SIG-M5 treated with dmso at 0.1 percent for 504 hours (cell line): ENCODE measurements at regions not wholly inside any gene's neighbourhood (a gene's known extent, or its start where the extent isn't known, plus 50 kb on each side); places are given as distances from the start of the nearest gene placed in this dataset.
A peak's percentile ranks its signal among the peaks of the same experiment; 100 is the strongest.

Source experiments
- DNase-seq: peaks from one replicate; lab custom pipeline; 2025; ENCODE audit not compliant: unreplicated experiment; lab: John Stamatoyannopoulos, UW

DNA sequence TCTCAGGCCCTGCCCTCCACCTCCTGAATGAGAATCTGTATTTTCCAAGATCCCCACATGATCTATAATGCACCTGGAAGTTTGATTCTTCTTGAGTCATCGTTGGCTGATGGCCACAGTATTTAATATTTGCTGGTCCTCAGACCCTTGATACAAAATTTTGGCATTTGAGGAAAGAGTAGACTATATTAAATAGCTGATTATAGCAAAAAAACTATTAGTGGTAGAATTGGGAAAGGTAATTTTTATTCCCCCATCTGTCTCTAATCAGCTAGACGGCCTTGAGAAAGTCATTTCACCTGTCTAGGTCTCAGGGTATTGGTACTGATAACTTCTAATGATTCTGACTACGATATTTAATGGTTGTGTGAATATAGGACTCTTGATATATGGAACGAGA is 176.8 kb downstream of the BMP2 start:
- no peak for DNase-seq

DNA sequence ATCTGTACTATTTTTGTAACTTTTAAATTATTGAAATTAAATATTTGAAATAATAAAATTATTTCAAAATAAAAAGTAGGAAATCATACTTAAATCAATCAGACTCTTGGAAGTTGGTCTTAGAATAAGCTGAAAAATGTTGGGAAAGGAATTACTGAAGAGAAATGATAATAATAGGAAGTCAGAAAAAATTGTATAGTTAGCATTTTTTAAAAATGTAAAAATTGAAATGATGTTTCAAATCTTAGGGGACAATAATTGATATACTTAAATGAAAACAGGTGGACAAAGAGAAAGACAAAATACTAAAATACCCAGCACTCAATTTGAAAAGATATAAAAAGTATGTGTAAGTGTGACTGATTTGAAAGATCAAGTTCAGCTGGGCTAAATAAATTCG is 186.1 kb downstream of the BMP2 start:
- no peak for DNase-seq

GRCh38 chr20:6954219-6954618 is 186.7 kb downstream of the BMP2 start:
- no peak for DNase-seq

GRCh38 chr20:6956056-6956455 is 188.6 kb downstream of the BMP2 start:
- peak; percentile 86 for DNase-seq

- DNase-seq: no peak
These were observed 189.1 kb downstream of the BMP2 start for GRCh38 chr20:6956574-6956973.

DNA sequence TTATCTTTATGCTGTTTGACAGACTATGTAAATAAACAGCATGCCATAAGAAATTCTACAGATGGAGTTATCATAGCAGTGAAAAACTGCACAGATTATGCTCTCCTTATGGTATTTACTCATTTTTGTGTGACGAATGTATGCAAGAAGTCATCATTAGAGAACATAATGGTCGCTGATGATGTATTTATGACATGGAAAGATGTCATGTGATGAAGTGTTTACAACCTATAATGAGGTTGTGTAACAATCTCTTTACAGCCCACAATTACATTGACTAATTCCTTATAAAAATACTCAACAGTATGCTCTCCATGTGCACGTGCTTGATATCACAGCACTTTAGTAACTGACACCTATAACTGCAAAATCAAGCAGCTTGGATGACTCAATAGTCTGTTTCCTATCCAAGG is 192.4 kb downstream of the BMP2 start:
- DNase-seq: no peak

DNA sequence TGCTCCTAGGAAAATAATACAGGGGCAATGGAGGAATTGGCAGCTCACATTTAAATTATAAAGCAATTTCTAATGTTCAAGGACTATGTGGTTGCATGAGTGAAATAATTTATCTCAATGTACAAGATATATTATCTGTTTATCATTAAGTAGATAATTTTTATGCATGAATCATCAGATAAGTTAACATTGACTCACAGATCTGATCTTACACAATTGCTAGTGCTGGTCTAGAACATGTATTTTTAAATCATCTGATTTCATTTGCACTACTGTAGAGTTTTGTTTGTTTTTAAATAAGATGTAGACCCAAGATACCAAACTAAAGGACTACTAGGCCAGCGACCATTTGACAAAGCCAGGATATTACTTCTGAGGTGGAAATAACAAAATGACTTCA is 199.2 kb downstream of the BMP2 start:
- DNase-seq: no peak

DNA sequence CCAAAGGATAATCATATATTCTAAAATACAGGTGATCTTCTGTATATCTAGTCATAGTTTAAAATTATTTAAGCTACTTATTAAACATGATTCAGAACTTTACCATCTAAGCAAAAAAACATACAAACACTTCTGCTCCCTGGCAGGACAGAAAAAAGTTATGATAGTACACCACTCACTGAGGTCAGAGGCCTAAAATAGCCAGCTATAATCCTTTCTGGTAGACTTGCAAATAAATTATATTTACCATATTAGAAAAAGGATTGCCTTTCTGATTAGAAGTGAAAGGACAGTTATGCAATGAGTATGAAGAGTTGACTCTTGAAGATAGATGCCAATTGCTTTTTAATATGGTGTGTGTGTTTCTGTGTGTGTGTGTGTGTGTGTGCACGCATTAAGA is 207.4 kb downstream of the BMP2 start:
- DNase-seq: no peak

GRCh38 chr20:6975311-6975710 is 207.8 kb downstream of the BMP2 start:
- no peak for DNase-seq

DNA sequence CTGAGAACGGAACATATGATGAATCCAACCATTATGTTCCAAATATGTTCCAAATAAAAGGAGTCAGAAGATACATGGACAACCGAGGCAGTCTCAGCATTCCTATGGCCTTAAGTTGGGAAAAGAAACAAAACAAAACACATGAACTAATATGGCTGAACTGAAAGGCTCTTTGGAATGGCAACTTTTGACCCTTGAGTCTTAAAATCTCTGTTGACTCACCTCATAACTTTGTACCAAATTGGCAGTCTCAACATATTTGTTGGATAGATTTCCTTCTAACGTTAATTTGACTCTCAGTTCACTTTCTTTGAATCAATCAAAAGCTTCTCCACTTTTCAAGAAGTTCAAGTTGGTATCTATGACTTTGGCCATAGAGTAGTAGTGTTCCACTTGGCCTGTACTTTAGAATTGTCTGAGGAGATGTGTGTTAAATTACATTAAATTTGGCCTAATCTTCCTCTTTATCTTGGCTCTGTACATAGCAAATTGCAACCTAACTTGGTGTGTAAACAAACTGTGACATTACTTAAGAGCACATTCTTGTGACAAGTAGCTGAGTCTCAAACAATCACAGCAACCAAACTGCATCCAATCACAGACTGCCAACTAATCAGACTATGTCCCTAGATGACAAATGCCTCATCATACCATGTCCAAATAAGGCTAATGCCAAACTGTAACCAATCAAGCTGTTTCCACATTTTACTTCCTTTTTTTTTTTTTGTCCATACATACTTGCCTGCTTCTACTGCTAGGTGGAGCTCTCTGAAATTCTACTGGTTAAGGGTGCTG is 208.8 kb downstream of the BMP2 start:
- DNase-seq: peak; percentile 16

GRCh38 chr20:6979621-6980020 is 212.1 kb downstream of the BMP2 start:
- DNase-seq: no peak

GRCh38 chr20:6993011-6993410 is 225.5 kb downstream of the BMP2 start:
- DNase-seq: no peak

DNA sequence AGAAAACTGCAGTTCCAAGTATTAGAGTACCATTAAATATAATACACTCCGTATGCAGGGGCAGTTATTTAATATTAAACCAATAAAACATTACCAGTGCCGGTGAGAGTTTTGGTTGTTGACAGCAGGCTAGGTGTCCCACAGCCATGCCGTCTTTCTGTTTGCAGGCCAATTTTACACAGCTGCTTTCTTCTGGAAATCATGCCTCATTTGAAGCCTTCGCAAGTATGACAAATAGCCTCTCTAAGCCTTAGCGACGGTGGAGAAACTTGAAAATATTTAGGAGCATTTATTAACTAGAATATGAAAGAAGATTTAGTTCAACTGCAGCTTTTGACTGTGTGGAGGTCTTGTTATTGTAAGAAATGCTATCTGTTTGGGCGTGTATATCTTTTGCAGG is 226.0 kb downstream of the BMP2 start:
- no peak for DNase-seq

- no peak for DNase-seq
These were observed 227.0 kb downstream of the BMP2 start for GRCh38 chr20:6994452-6994851.

DNA sequence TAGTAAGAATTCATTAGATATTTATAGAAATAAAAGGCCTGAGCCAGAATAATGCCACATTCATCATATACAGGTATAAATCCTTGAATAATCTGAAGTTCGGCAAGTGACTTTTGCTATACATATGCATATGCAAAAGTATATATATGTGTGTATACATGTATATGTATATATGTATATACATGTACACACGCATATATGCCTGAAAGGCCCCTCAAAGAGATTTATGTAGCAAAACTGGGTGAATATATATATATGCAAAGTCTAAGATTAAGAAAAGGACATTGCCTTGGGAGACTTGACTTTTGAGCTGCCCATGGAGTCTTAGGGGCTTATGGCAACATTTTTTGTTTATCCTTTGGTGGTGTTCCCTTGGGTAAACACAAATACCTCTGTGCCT is 231.4 kb downstream of the BMP2 start:
- no peak for DNase-seq

DNA sequence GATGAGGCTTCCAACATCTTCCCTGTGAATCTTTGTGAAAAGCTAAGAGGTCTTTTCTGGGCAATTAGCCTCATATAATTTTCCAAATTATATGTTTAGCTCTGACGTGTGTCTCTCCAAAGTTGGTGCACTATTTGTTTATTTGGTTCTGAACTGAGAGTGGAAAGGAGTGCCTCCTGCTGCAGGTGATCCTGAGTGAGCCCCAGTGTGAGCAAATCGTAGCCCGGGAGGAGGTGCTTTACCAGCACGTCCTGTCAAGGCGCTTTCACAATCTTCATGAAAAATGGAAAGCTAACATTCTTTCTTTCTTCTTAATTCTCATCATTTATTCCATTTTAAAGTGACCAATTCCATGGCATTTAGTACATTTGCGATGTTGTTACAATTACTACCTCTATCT is 231.9 kb downstream of the BMP2 start:
- DNase-seq: no peak

GRCh38 chr20:7003598-7003997 is 236.1 kb downstream of the BMP2 start:
- no peak for DNase-seq

DNA sequence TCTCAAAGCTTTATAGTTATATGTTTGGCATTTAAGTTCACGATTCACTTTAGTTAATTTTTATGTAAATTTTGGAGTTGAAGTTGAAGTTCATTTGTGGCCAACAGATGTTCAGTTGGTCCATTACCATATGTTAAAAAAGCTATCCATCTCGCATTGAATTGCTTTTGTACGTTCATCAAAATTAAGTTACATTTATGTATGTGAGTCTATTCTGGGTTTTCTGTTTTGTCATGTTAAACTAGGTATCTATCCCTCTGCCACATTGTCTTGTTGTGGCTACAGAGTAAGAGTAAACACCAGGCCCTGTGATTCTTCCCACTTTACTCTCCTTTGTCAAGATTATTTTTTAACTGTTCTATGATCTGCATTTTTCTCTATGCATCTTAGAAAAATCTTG is 237.3 kb downstream of the BMP2 start:
- no peak for DNase-seq

GRCh38 chr20:7010527-7010926 is 243.0 kb downstream of the BMP2 start:
- DNase-seq: no peak

GRCh38 chr20:7015257-7015656 is 247.8 kb downstream of the BMP2 start:
- DNase-seq: no peak

GRCh38 chr20:7022597-7022996 is 255.1 kb downstream of the BMP2 start:
- DNase-seq: no peak

DNA sequence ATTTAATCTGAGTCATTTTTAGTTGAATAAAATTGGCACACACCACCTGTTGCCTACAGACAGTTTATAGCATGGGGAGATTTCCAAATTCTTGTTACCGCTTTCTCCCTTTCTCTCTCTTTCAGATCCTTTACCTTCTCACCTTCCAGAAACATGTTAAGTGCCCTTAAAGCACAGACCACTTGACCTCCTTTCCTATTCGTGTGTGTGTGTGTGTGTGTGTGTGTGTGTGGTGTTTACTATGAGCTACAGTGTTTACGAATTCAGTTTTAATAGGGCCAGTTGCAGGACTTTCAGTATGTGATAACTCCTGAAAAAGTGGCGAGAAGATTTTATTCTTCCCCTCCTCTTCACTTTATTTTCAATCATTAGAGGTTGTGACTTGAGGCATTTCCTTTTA is 258.1 kb downstream of the BMP2 start:
- no peak for DNase-seq

DNA sequence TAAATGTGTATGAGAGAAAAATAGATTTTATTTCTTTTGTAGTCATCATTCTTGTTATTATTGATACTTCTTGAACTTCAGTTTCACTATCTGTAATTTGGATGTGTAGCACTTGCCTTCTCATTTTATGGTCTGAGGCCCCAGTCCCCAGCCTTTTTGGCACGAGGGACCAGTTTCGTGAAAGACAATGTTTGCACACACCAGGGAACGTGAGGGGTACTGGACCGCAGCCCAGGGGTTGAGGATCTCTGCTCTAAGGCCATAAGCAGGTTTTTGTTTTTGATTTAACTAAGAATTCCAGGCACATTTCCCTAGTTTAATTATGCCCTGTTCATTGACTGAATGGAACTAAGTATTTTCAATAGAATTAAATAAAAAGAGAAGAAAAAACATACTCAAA is 261.5 kb downstream of the BMP2 start:
- DNase-seq: no peak
